B cell (primary cell): ENCODE measurements at regions not wholly inside any gene's neighbourhood (a gene's known extent, or its start where the extent isn't known, plus 50 kb on each side); places are given as distances from the start of the nearest gene placed in this dataset.

Source experiments
- CTCF ChIP-seq: fragments of 200-600 bp; IDR thresholded peaks from one replicate; pipeline ENCODE4 v1.8.0; 2022; ENCODE audit warnings: antibody characterized with exemption, mild to moderate bottlenecking
- EZH2 ChIP-seq: IDR thresholded peaks from 2 replicates; pipeline ENCODE4 v1.6.1; 2012; ENCODE audit warnings: borderline replicate concordance, low read depth, mild to moderate bottlenecking, moderate library complexity, low read length; ENCODE audit not compliant: insufficient read depth, poor library complexity, severe bottlenecking

DNA sequence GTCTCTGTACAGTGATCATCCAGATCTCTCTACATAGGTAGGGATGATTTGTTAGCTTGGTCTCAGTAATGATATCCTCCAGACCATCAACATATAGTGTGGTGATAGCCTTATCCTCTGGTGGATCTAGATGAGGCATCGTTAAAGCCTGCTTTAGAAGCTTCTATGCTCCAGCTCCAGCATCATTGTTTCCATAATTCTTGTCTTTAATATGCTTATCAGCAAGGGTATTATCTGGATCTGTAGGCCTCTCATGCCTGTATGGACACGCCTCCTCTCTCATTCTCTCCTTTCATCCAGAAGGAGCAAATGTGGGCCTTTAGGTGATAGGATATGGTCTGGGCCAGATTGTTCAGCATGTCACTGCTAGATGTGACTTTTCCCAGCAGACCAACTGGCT is 234.5 kb upstream of the CHST9 start:
- TF ChIP-seq EZH2: no peak
- TF ChIP-seq CTCF: no peak
